ENCODE measurements at regions not wholly inside any gene's neighbourhood (a gene's known extent, or its start where the extent isn't known, plus 50 kb on each side); places are given as distances from the start of the nearest gene placed in this dataset.
A peak's percentile ranks its signal among the peaks of the same experiment; 100 is the strongest.

GRCh38 chr11:104625246-104625645 is 273.0 kb downstream of the CASP12 start:
- H3K4me1 ChIP-seq (ENCODE audit: control insufficient read depth in 2 of 2, insufficient read depth in 1 of 2, low read depth in 1 of 2, low read length in 2 of 2), result no peaks in the 10 kb centered on the region
- no peak overlapping the region for H4K91ac ChIP-seq (ENCODE audit: low read depth, low read length, poor library complexity)
- H3K4ac ChIP-seq (ENCODE audit: low read length), result no peak overlapping the region
- no peak overlapping the region for H2BK5ac ChIP-seq (ENCODE audit: low read length)
- DNase-seq (ENCODE audit: low spot score), result no peak
- no peaks in the 10 kb centered on the region for H3K36me3 ChIP-seq (replicated peaks in 1 of 2; ENCODE audit: control insufficient read depth in 2 of 2, insufficient read depth in 2 of 2, low read length in 2 of 2)
- H2AFZ ChIP-seq (ENCODE audit: low read length), result no peak overlapping the region
- no peak overlapping the region for H3K4me2 ChIP-seq (ENCODE audit: insufficient read depth, low read length, poor library complexity, severe bottlenecking)
- no peak overlapping the region for H4K8ac ChIP-seq (ENCODE audit: low read depth, low read length)
- H3K18ac ChIP-seq (ENCODE audit: low read length), result no peak overlapping the region
- no peak overlapping the region for H2AK5ac ChIP-seq (ENCODE audit: low read depth, low read length)
- H3K23ac ChIP-seq (ENCODE audit: low read depth, low read length, poor library complexity), result no peak overlapping the region
- H3K9ac ChIP-seq (ENCODE audit: low read depth, low read length, poor library complexity), result no peak overlapping the region
- no peak overlapping the region for H2BK120ac ChIP-seq (ENCODE audit: low read depth, low read length)
- H3K14ac ChIP-seq (ENCODE audit: low read length), result no peak overlapping the region
- H3K27me3 ChIP-seq (ENCODE audit: control insufficient read depth in 3 of 3, insufficient read depth in 3 of 3, low read depth in 1 of 3, low read length in 3 of 3), result no peaks in the 10 kb centered on the region
- WGBS, 2 donors (ENCODE audit: extremely low coverage in 2 of 2, insufficient read length in 2 of 2, insufficient replicate concordance in 1 of 2), result no CpG with 5 or more reads among the region's 2 CpGs
- H3K4me3 ChIP-seq (ENCODE audit: low read length in 2 of 2), result no peak overlapping the region
- no peak overlapping the region for H2BK12ac ChIP-seq (ENCODE audit: low read length)
- H2BK15ac ChIP-seq (ENCODE audit: low read length), result no peak overlapping the region
- H3K9me3 ChIP-seq (replicated peaks in 1 of 2; ENCODE audit: control insufficient read depth in 2 of 2, insufficient read depth in 1 of 2, low read depth in 1 of 2, low read length in 2 of 2), result no peaks in the 10 kb centered on the region
- H3K79me1 ChIP-seq (ENCODE audit: low read depth, low read length), result no peaks in the 10 kb centered on the region
- no peak overlapping the region for H3K27ac ChIP-seq (replicated peaks; ENCODE audit: low read length)

GRCh38 chr11:104624021-104624420 is 274.2 kb downstream of the CASP12 start:
- Histone ChIP-seq H3K9me3 (replicated peaks in 1 of 2; ENCODE audit: control insufficient read depth in 2 of 2, insufficient read depth in 1 of 2, low read depth in 1 of 2, low read length in 2 of 2) (no peaks in the 10 kb centered on the region), H3K14ac (ENCODE audit: low read length) (no peak overlapping the region), H2BK15ac (ENCODE audit: low read length) (no peak overlapping the region), H2AFZ (ENCODE audit: low read length) (no peak overlapping the region), H3K79me1 (ENCODE audit: low read depth, low read length) (no peaks in the 10 kb centered on the region), H2BK12ac (ENCODE audit: low read length) (no peak overlapping the region), H3K18ac (ENCODE audit: low read length) (no peak overlapping the region), H4K8ac (ENCODE audit: low read depth, low read length) (no peak overlapping the region), H3K4me3 (ENCODE audit: low read length in 2 of 2) (no peak overlapping the region), H2BK120ac (ENCODE audit: low read depth, low read length) (no peak overlapping the region), H2AK5ac (ENCODE audit: low read depth, low read length) (no peak overlapping the region), H3K9ac (ENCODE audit: low read depth, low read length, poor library complexity) (no peak overlapping the region), H3K4me2 (ENCODE audit: insufficient read depth, low read length, poor library complexity, severe bottlenecking) (no peak overlapping the region), H2BK5ac (ENCODE audit: low read length) (no peak overlapping the region), H3K4ac (ENCODE audit: low read length) (no peak overlapping the region), H3K23ac (ENCODE audit: low read depth, low read length, poor library complexity) (no peak overlapping the region), H3K36me3 (replicated peaks in 1 of 2; ENCODE audit: control insufficient read depth in 2 of 2, insufficient read depth in 2 of 2, low read length in 2 of 2) (no peaks in the 10 kb centered on the region), H3K27ac (replicated peaks; ENCODE audit: low read length) (no peak overlapping the region), H4K91ac (ENCODE audit: low read depth, low read length, poor library complexity) (no peak overlapping the region), H3K27me3 (ENCODE audit: control insufficient read depth in 3 of 3, insufficient read depth in 3 of 3, low read depth in 1 of 3, low read length in 3 of 3) (no peaks in the 10 kb centered on the region), H3K4me1 (ENCODE audit: control insufficient read depth in 2 of 2, insufficient read depth in 1 of 2, low read depth in 1 of 2, low read length in 2 of 2) (no peaks in the 10 kb centered on the region)
- DNase-seq (ENCODE audit: low spot score), result no peak

- whole genome bisulfite sequencing, 2 donors (ENCODE audit: extremely low coverage in 2 of 2, insufficient read length in 2 of 2, insufficient replicate concordance in 1 of 2), result no CpG with 5 or more reads among the region's 1 CpG
- no peaks in the 10 kb centered on the region for H3K9me3 ChIP-seq (replicated peaks in 1 of 2; ENCODE audit: control insufficient read depth in 2 of 2, insufficient read depth in 1 of 2, low read depth in 1 of 2, low read length in 2 of 2)
These were observed 274.7 kb downstream of the CASP12 start for GRCh38 chr11:104623518-104623917.

GRCh38 chr11:104620991-104621390 is 277.3 kb downstream of the CASP12 start:
- no peak overlapping the region for H3K4me2 ChIP-seq (ENCODE audit: insufficient read depth, low read length, poor library complexity, severe bottlenecking)
- no peaks in the 10 kb centered on the region for H3K36me3 ChIP-seq (replicated peaks in 1 of 2; ENCODE audit: control insufficient read depth in 2 of 2, insufficient read depth in 2 of 2, low read length in 2 of 2)
- no peak overlapping the region for H3K14ac ChIP-seq (ENCODE audit: low read length)
- peaks cover 0 to 3% of the 10 kb centered on the region in 2 donors for H3K9me3 ChIP-seq (replicated peaks in 1 of 2; ENCODE audit: control insufficient read depth in 2 of 2, insufficient read depth in 1 of 2, low read depth in 1 of 2, low read length in 2 of 2)
- H4K91ac ChIP-seq (ENCODE audit: low read depth, low read length, poor library complexity), result no peak overlapping the region
- H3K4ac ChIP-seq (ENCODE audit: low read length), result no peak overlapping the region
- H3K4me3 ChIP-seq (ENCODE audit: low read length in 2 of 2), result no peak overlapping the region
- no peak overlapping the region for H2BK5ac ChIP-seq (ENCODE audit: low read length)
- peak overlapping the region; percentile 31 for H2AFZ ChIP-seq (ENCODE audit: low read length)
- no peaks in the 10 kb centered on the region for H3K27me3 ChIP-seq (ENCODE audit: control insufficient read depth in 3 of 3, insufficient read depth in 3 of 3, low read depth in 1 of 3, low read length in 3 of 3)
- no CpG with 5 or more reads among the region's 1 CpG for WGBS, 2 donors (ENCODE audit: extremely low coverage in 2 of 2, insufficient read length in 2 of 2, insufficient replicate concordance in 1 of 2)
- H2BK12ac ChIP-seq (ENCODE audit: low read length), result no peak overlapping the region
- no peak overlapping the region for H4K8ac ChIP-seq (ENCODE audit: low read depth, low read length)
- DNase-seq (ENCODE audit: low spot score), result no peak
- H3K9ac ChIP-seq (ENCODE audit: low read depth, low read length, poor library complexity), result no peak overlapping the region
- no peaks in the 10 kb centered on the region for H3K4me1 ChIP-seq (ENCODE audit: control insufficient read depth in 2 of 2, insufficient read depth in 1 of 2, low read depth in 1 of 2, low read length in 2 of 2)
- H3K23ac ChIP-seq (ENCODE audit: low read depth, low read length, poor library complexity), result no peak overlapping the region
- H2AK5ac ChIP-seq (ENCODE audit: low read depth, low read length), result no peak overlapping the region
- no peak overlapping the region for H2BK120ac ChIP-seq (ENCODE audit: low read depth, low read length)
- H3K27ac ChIP-seq (replicated peaks; ENCODE audit: low read length), result no peak overlapping the region
- no peak overlapping the region for H3K18ac ChIP-seq (ENCODE audit: low read length)
- no peak overlapping the region for H2BK15ac ChIP-seq (ENCODE audit: low read length)
- no peaks in the 10 kb centered on the region for H3K79me1 ChIP-seq (ENCODE audit: low read depth, low read length)

More at GRCh38 chr11:104623518-104623917, 274.7 kb downstream of the CASP12 start:
- no peak overlapping the region for H2BK5ac ChIP-seq (ENCODE audit: low read length)
- no peak for DNase-seq (ENCODE audit: low spot score)
- H2BK120ac ChIP-seq (ENCODE audit: low read depth, low read length), result no peak overlapping the region
- no peak overlapping the region for H3K27ac ChIP-seq (replicated peaks; ENCODE audit: low read length)
- no peak overlapping the region for H2BK15ac ChIP-seq (ENCODE audit: low read length)
- no peak overlapping the region for H2BK12ac ChIP-seq (ENCODE audit: low read length)
- H2AFZ ChIP-seq (ENCODE audit: low read length), result no peak overlapping the region
- H3K9ac ChIP-seq (ENCODE audit: low read depth, low read length, poor library complexity), result no peak overlapping the region
- H3K4me3 ChIP-seq (ENCODE audit: low read length in 2 of 2), result no peak overlapping the region
- no peak overlapping the region for H4K8ac ChIP-seq (ENCODE audit: low read depth, low read length)
- H3K4me1 ChIP-seq (ENCODE audit: control insufficient read depth in 2 of 2, insufficient read depth in 1 of 2, low read depth in 1 of 2, low read length in 2 of 2), result no peaks in the 10 kb centered on the region
- H3K36me3 ChIP-seq (replicated peaks in 1 of 2; ENCODE audit: control insufficient read depth in 2 of 2, insufficient read depth in 2 of 2, low read length in 2 of 2), result no peaks in the 10 kb centered on the region
- no peak overlapping the region for H3K14ac ChIP-seq (ENCODE audit: low read length)
- no peak overlapping the region for H3K18ac ChIP-seq (ENCODE audit: low read length)
- H3K4ac ChIP-seq (ENCODE audit: low read length), result no peak overlapping the region
- H3K27me3 ChIP-seq (ENCODE audit: control insufficient read depth in 3 of 3, insufficient read depth in 3 of 3, low read depth in 1 of 3, low read length in 3 of 3), result no peaks in the 10 kb centered on the region
- H4K91ac ChIP-seq (ENCODE audit: low read depth, low read length, poor library complexity), result no peak overlapping the region
- no peaks in the 10 kb centered on the region for H3K79me1 ChIP-seq (ENCODE audit: low read depth, low read length)
- H2AK5ac ChIP-seq (ENCODE audit: low read depth, low read length), result no peak overlapping the region
- H3K23ac ChIP-seq (ENCODE audit: low read depth, low read length, poor library complexity), result no peak overlapping the region
- H3K4me2 ChIP-seq (ENCODE audit: insufficient read depth, low read length, poor library complexity, severe bottlenecking), result no peak overlapping the region

Data from neuronal stem cell (in vitro differentiated cells).